PC-9 (cell line): ENCODE measurements at regions not wholly inside any gene's neighbourhood (a gene's known extent, or its start where the extent isn't known, plus 50 kb on each side); places are given as distances from the start of the nearest gene placed in this dataset.

Experiments used
- BruUV-seq: library from RNA; stranded (reverse); fragments of 400-500 nt; replicated peaks from 2 replicates; lab custom pipeline; 2021; lab: Mats Ljungman, UMichigan
- CTCF ChIA-PET: fragments of 300-600 bp; sonication (Branson Sonifier 250); formaldehyde crosslinking; loops from one replicate; lab custom pipeline; 2022; ENCODE audit warnings: antibody characterized with exemption; lab: Charles Lee
- POLR2A ChIA-PET: fragments of 300-600 bp; sonication (Branson Sonifier 250); formaldehyde crosslinking; loops from one replicate; lab custom pipeline; 2022; ENCODE audit warnings: antibody characterized with exemption; ENCODE audit not compliant: unreplicated experiment; lab: Charles Lee
- DNase-seq, 2 experiments: peaks; one replicate each; pipeline versions ENCODE4 v3.0.0 to v3.0.0-alpha.2; 2015 to 2022; ENCODE audit warnings: mixed read lengths in 1 of 2
- H2AFZ ChIP-seq: fragments of 200-600 bp; sonication (generic); 2 replicates; pipeline ENCODE4 v1.8.1; 2017; ENCODE audit warnings: antibody characterized with exemption
- H3F3A ChIP-seq: fragments of 200-600 bp; sonication (generic); 2 replicates; pipeline ENCODE4 v1.8.1; 2017; ENCODE audit warnings: antibody characterized with exemption, mild to moderate bottlenecking, low read depth; ENCODE audit not compliant: insufficient read depth
- H3K27ac ChIP-seq: fragments of 200-600 bp; sonication (generic); 2 replicates; pipeline ENCODE4 v1.6.1; 2016; ENCODE audit warnings: mixed run types
- H3K27me3 ChIP-seq: fragments of 200-600 bp; sonication (generic); 2 replicates; pipeline ENCODE4 v1.6.1; 2016; ENCODE audit warnings: low read depth, mixed run types; ENCODE audit not compliant: insufficient read depth
- H3K36me3 ChIP-seq: fragments of 200-600 bp; sonication (generic); 2 replicates; pipeline ENCODE4 v1.6.1; 2016; ENCODE audit warnings: low read depth, mixed run types
- H3K4me1 ChIP-seq: fragments of 200-600 bp; sonication (generic); replicated peaks from 2 replicates; pipeline ENCODE4 v1.6.1; 2016; ENCODE audit warnings: mixed run types; ENCODE audit not compliant: insufficient read depth
- H3K4me2 ChIP-seq: fragments of 200-600 bp; sonication (generic); 2 replicates; pipeline ENCODE4 v1.6.1; 2017; ENCODE audit warnings: mixed run types
- H3K4me3 ChIP-seq: fragments of 200-600 bp; sonication (generic); 2 replicates; pipeline ENCODE4 v1.6.1; 2016; ENCODE audit warnings: mixed run types
- H3K79me2 ChIP-seq: fragments of 200-600 bp; sonication (generic); 2 replicates; pipeline ENCODE4 v1.6.1; 2017; ENCODE audit warnings: low read depth, mixed run types
- H3K9me2 ChIP-seq: fragments of 200-600 bp; sonication (generic); 2 replicates; pipeline ENCODE4 v1.8.1; 2017; ENCODE audit warnings: mild to moderate bottlenecking; ENCODE audit not compliant: insufficient read depth
- H3K9me3 ChIP-seq: fragments of 200-600 bp; sonication (generic); 2 replicates; pipeline ENCODE4 v1.8.1; 2016; ENCODE audit warnings: low read depth; ENCODE audit not compliant: insufficient read depth
- H4K20me1 ChIP-seq: fragments of 200-600 bp; sonication (generic); 2 replicates; pipeline ENCODE4 v1.8.1; 2017; ENCODE audit not compliant: insufficient read depth
- EZH2 ChIP-seq: fragments of 200-600 bp; sonication (generic); IDR thresholded peaks from 2 replicates; pipeline ENCODE4 v1.8.0; 2017; ENCODE audit warnings: antibody characterized with exemption, low read depth
- intact Hi-C: fragments of 100-400 bp; cut with micrococcal nuclease; formaldehyde crosslinking; loops from one replicate; pipeline ENCODE4 v1.10.0; 2022; ENCODE audit not compliant: unreplicated experiment
- TF ChIP-seq, protein P1 (sequence below): fragments of 200-600 bp; sonication (generic); conservative IDR thresholded peaks from 2 replicates; pipeline ENCODE4 v1.6.1; 2017; ENCODE audit warnings: mixed run types, antibody characterized with exemption, mild to moderate bottlenecking, moderate library complexity

DNA sequence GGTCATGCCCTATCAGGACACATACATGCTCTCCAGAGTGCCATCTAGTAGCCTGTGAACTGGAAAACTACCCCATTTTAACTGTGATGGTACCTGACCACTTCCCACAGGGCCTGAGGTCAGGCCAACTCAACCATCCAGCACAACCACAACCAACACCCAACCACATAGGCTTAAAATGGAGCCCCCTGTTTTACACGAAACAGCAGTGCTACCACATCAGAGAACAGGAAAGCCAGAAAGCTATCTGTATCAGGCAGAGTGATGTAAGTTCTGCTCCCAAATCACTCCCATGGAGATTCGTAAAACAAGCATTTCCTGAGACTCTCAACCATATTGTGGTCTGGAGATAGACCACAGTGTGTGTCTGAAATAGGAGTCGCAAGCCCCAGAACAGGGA, 1017.3 kb upstream of the EPHA6 start:
- Histone ChIP-seq H3K27ac (no peak overlapping the region), H3K27me3 (no peaks in the 10 kb centered on the region), H3K36me3 (no peaks in the 10 kb centered on the region), H3K9me2 (no peaks in the 10 kb centered on the region), H2AFZ (no peak overlapping the region), H3K4me1 (no peaks in the 10 kb centered on the region), H3K4me2 (no peak overlapping the region), H3K4me3 (no peak overlapping the region), H3K9me3 (no peaks in the 10 kb centered on the region), H3F3A (no peaks in the 10 kb centered on the region), H3K79me2 (no peaks in the 10 kb centered on the region), H4K20me1 (no peaks in the 10 kb centered on the region)
- ChIA-PET POLR2A (no interaction called here), CTCF (no interaction called here)
- intact Hi-C loops: no loop called here
- TF ChIP-seq, protein P1, sequence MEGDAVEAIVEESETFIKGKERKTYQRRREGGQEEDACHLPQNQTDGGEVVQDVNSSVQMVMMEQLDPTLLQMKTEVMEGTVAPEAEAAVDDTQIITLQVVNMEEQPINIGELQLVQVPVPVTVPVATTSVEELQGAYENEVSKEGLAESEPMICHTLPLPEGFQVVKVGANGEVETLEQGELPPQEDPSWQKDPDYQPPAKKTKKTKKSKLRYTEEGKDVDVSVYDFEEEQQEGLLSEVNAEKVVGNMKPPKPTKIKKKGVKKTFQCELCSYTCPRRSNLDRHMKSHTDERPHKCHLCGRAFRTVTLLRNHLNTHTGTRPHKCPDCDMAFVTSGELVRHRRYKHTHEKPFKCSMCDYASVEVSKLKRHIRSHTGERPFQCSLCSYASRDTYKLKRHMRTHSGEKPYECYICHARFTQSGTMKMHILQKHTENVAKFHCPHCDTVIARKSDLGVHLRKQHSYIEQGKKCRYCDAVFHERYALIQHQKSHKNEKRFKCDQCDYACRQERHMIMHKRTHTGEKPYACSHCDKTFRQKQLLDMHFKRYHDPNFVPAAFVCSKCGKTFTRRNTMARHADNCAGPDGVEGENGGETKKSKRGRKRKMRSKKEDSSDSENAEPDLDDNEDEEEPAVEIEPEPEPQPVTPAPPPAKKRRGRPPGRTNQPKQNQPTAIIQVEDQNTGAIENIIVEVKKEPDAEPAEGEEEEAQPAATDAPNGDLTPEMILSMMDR: no peak
- TF ChIP-seq EZH2: no peak
- no TSS peak for BruUV-seq
- DNase-seq: no peak

GRCh38 chr3:95798628-95799027, 1015.8 kb upstream of the EPHA6 start:
- intact Hi-C loops: no loop called here
- H3K4me1 ChIP-seq: no peaks in the 10 kb centered on the region
- no peaks in the 10 kb centered on the region for H3K27me3 ChIP-seq
- H3K79me2 ChIP-seq: no peaks in the 10 kb centered on the region
- POLR2A ChIA-PET: no interaction called here
- no peak overlapping the region for H3K4me2 ChIP-seq
- no peak overlapping the region for H2AFZ ChIP-seq
- H3K9me2 ChIP-seq: no peaks in the 10 kb centered on the region
- H4K20me1 ChIP-seq: no peaks in the 10 kb centered on the region
- H3K9me3 ChIP-seq: no peaks in the 10 kb centered on the region
- H3K36me3 ChIP-seq: no peaks in the 10 kb centered on the region
- CTCF ChIA-PET: no interaction called here
- DNase-seq: no peak
- TF ChIP-seq, protein P1: no peak
- TF ChIP-seq EZH2: no peak
- no peaks in the 10 kb centered on the region for H3F3A ChIP-seq
- no TSS peak for BruUV-seq
- H3K27ac ChIP-seq: no peak overlapping the region
- no peak overlapping the region for H3K4me3 ChIP-seq

DNA sequence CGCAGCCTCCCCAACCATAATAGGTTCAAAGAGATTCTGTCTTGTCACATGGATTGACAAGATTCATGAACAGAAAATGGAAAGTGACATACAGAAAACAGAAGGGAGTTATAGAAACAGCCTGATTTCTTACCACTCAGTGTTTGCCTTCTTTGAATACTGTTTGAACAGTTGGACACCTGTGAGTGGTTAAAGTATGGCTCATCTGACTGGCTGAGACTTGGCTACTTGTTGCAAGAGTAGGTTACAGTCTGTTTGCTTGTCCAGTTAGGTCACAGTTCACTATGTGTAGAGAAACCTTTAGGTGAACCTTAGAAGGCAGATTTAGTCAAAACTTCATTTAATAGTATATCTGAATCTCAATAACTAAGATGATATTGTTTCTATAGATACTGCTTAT, 1003.9 kb upstream of the EPHA6 start:
- POLR2A ChIA-PET: no interaction called here
- H3K4me1 ChIP-seq: no peaks in the 10 kb centered on the region
- no peaks in the 10 kb centered on the region for H3F3A ChIP-seq
- no peaks in the 10 kb centered on the region for H4K20me1 ChIP-seq
- H3K9me2 ChIP-seq: 0 out of 2 replicates have a peak, but pooled peaks cover 5% of the 10 kb centered on the region
- H3K9me3 ChIP-seq: no peaks in the 10 kb centered on the region
- no peaks in the 10 kb centered on the region for H3K27me3 ChIP-seq
- H3K4me2 ChIP-seq: no peak overlapping the region
- no TSS peak for BruUV-seq
- H3K4me3 ChIP-seq: no peak overlapping the region
- intact Hi-C loops: no loop called here
- TF ChIP-seq EZH2: no peak
- TF ChIP-seq, protein P1: no peak
- H2AFZ ChIP-seq: no peak overlapping the region
- H3K27ac ChIP-seq: no peak overlapping the region
- no peak for DNase-seq
- H3K36me3 ChIP-seq: no peaks in the 10 kb centered on the region
- no peaks in the 10 kb centered on the region for H3K79me2 ChIP-seq
- CTCF ChIA-PET: no interaction called here
